Amniotic epithelial cell (primary cell): ENCODE measurements at regions not wholly inside any gene's neighbourhood (a gene's known extent, or its start where the extent isn't known, plus 50 kb on each side); places are given as distances from the start of the nearest gene placed in this dataset.
"Not testable (repeated sequence)": the region's sequence is repeated elsewhere in the genome, so short reads cannot be mapped to it uniquely, and the experiment has no call there.

ENCODE experiments used
- DNase-seq: peaks from one replicate; pipeline ENCODE4 v3.0.0-alpha.2; 2010; ENCODE audit warnings: low read depth

DNA sequence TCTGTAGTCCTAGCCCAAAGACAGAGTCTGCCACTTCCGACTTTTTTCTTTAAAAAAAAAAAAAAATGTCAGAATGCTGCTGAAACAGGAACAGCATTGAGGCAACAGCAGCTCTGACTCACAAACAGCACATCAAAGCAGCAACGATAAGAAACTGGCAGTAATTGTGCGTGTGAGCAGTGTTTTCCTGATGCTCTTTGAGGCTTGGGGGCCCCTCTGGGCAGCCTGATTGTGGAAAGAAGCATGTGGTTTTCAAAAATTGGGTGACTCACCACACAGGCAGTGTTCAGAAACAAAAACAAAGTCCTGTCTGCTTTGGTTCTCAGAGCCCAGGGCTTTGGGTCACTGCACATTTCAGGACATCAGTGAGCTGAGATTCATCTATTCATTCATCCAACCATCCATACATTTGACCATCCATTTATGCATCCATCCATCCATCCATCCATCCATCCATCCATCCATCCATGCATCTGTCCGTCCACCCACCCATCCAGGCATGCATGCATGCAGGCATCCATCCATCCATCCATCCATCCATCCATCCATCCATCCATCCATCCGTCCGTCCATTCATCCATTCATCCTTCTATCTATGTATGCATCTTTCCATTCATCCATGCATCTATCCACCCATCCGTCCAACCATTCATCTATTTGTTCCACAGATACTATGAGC lies 308.4 kb downstream of the RPLP1 start:
- peak; percentile 99 for DNase-seq

DNA sequence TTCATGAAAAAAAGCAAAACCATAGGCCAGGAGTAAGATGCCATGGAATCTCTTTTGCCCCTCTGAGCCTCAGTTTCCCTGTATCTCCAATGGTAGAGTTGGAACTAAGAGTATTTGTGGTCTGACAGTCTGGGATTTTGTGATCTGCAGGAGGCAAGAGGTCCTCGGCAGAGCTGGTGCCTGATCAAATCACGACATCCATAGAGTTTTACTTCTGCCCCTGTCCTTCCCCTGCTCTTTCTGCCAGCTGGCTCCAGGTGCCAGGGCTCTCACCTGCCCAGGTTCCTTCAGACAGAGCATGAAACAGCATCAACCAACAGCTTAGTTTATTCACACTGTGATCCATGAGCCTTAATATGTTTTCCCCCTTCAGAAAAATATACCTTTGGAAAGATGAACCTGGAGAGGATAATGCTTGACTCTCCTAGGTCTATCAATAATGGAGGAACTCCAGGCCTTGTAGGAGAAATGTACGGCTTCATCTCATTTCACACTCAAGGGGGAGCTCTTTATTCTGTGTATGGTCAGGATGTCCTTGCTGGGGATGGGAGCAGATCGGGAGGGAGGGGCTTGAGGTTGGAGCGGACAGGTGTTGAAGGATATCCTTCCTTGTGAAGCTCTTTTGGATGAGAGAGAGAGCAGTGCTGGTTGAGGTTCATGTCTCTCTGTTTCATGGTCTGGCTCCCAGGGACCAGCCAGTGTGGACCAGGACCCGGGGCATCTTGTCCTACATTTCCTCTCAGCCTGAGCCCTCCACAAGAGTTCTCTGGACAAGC lies 309.9 kb downstream of the RPLP1 start:
- DNase-seq: peak; percentile 48

DNA sequence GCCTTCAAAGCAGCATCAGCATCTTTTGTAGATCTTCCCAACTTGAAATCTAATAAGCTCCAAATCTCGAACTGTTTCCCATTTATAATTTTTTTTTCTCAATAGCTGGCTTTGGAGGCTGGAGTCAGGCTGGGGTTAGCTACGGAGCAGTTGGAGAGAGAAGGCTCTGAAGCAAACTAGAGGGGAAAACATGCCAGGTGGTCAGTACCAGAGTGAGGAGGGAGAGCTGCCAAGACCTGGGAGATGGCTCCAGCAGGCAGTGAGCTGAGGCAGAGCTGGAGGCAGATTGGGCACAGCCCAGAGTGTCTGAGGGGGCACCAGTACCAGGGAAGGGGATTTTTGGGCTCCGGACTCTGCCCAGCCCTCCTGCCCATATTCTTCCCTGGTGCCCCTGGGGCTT lies 311.2 kb downstream of the RPLP1 start:
- no peak for DNase-seq

DNA sequence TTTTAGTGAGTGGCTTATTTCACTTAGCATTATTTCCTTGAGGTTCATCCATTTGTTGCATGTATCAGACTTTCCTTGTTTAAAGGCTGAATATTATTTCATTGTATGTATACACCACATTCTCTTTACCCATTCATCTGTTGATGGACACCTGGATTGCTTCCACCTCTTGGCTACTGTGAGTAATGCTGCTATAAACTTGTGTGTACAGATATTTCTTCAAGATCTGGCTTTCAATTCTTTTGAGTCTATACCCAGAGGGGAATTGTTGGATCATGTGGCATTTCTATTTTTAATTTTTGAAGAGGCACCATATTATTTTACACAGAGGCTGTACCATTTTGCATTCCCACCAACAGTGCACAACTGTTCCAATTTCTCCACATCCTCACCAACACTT lies 313.5 kb downstream of the RPLP1 start:
- DNase-seq: no peak

DNA sequence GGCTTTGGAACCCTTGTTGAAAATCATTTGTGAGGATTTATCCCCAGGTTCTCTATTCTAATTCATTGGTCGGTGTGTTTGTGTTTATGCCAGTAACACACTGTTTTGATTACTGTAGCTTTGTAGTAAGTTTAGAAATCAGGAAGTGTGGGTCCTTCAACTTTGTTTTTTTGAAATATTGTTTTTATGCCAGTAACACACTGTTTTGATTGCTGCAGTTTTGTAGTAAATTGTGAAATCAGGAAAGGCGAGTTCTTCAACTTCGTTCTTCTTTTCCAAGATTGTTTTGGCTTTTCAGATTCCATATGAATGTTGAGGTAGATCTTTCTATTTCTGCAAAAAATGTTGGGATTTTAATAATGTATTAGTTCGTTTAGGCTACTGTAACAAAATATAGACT lies 314.6 kb downstream of the RPLP1 start:
- no peak for DNase-seq

DNA sequence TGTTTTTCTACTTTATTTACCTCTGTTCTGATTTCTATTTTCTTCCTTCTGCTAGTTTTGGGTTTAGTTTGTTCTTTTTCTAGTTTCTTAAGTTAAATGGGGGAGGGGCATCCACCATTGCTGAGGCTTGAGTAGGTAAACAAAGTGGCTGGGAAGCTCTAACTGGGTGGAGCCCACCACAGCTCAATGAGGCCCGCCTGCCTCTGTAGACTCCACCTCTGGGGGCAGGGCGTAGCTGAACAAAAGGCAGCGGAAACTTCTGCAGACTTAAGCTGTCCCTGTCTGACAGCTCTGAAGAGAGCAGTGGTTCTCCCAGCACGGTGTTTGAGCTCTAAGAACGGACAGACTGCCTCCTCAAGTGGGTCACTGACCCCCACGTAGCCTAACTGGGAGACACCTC lies 316.7 kb downstream of the RPLP1 start:
- not testable (repeated sequence) for DNase-seq

DNA sequence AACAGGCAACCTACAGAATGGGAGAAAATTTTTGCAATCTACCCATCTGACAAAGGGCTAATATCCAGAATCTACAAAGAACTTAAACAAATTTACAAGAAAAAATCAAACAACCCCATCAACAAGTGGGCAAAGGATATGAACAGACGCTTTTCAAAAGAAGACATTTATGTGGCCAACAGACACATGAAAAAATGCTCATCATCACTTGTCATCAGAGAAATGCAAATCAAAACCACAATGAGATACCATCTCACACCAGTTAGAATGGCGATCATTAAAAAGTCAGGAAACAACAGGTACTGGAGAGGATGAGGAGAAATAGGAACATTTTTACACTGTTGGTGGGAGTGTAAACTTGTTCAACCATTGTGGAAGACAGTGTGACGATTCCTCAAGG lies 321.6 kb downstream of the RPLP1 start:
- DNase-seq: not testable (repeated sequence)

DNA sequence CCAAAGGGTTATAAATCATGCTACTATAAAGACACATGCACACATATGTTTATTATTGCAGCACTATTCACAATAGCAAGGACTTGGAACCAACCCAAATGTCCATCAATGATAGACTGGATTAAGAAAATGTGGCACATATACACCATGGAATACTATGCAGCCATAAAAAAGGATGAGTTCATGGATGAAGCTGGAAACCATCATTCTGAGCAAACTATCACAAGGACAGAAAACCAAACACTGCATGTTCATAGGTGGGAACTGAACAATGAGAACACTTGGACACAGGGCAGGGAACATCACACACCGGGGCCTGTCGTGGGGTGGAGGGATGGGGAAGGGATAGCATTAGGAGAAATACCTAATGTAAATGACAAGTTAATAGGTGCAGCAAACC lies 322.1 kb downstream of the RPLP1 start:
- DNase-seq: not testable (repeated sequence)

DNA sequence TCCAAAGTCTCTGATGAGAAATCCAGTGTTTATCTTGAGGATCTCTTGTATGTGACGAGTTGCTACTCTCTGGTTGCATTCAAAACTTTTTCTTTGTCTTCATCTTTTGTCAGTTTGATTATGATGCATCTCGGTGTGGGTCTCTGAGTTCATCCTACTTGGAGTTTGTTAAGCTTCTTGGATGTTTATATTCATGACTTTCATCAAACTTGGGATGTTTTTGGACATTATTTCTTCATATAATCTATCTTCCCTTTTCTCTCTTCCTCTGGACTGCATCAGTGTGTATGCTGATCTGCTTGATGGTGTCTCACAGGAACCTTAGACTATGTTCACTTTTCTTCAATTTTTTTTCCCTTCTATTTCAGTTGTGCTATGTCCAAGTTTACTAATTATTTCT lies 320.4 kb downstream of the TLE3 start:
- no peak for DNase-seq

DNA sequence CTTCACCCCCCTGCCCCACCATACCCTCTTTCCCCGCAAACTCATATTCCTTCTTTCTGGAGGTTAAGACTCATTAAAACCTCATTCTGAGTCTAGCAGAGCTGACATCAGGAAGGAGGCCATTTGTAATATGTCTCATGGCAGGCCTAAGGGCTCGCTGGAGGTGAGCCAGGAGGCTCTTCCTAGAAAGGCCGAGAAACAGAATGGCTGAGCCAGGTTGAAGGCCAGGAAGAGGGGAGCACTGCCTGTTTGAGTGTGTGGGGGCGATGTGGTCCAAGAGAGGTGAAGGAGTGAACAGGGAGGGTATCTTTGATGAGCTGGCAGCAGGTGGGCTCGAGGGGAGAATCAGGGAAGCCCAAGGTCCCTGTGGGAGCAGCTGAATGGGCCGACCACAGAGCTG lies 317.3 kb downstream of the TLE3 start:
- peak; percentile 46 for DNase-seq

DNA sequence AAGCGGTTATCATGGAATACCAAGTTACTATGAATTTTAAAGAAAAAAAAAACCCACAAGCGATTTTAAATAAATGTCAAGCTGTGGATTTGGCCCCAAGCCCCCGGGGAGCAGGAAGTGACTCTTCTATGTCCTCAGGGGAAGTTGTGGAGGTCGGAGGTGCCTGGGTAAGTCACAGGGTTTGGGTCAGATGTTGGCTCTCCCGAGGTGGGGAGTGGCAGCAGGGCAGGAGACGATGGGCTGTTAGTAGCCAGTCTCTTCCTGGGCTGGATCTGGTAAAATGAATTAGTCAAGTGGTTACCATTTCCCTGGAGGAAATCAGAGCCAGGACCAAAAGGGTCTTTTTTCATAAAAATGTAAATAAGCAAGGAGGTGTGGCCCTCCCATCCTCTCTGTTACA lies 316.7 kb downstream of the TLE3 start:
- no peak for DNase-seq

DNA sequence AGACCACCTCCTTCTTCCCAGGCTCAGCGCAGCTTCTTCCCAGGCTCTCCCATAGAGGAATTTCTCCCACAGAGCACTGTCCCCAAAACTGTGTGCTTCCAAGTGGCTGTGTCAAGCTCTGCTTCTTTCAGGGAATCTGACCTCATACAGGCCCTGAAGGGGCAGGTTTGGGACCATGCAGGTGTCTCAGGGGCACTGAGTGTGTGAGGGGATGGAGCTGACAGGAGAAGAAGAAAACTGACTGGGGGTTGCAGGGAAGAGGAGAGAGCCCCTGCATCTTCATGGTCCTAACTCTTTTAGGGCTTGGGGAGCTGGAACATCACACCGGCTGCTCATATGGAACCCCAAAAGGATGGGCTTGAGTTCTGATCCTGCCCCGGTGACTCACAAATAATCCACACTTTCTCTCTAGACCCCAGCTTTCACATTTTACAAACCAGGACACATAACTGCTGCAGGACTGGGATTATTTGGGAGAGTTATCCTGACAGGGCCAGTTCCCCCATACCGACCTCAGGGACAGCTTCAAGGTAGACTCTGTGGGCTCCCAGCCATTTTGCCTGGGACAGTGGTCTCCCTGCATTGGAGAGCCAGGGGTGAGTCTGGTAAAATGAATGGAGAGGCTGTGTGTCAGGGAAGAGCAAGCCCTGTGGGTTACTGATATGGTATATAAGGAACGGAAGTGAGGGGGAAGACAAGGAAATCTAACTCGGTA lies 316.1 kb downstream of the TLE3 start:
- DNase-seq: no peak

DNA sequence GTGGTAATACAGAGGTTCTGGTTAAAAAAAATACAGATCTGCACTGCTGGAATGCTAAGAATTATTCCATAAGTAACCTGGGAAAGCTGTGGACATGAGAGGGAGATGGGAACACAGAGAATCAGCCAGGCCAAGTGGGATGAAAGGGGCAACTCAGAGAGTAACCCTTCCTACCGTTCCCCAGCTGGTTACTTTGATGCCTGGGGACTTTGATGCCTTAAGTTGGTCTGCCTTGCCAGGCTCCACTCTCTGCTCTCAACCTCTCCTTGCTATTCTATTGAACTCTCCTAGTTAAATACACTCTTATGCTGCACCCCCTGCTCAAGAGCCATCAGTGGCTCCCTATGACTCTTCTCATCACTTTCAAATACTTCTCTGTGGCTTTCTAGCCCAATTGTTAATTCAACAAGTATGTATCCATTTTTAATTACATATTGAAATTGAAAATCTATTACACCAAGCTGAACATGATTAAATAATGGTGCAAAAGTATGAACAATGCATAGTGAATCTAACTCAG lies 315.5 kb downstream of the TLE3 start:
- DNase-seq: no peak

DNA sequence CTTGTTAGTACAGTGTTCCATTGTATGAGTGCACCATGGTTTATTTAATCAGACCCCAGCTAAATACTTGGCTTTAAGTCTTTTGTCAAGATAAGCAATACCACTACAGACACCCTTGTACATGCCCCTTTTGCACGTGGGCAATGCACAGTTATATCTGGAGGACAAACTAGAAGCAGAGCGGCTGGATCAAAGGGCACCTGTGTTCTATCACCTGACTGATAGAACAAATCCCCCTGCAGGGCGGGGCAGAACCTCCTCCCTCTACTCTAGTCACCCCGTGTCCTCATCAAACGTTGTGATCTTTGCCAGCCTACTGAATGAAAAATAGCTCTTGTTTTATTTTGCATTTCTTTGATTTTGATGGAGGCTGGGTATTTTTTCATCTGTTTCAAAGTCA lies 314.9 kb downstream of the TLE3 start:
- DNase-seq: no peak

DNA sequence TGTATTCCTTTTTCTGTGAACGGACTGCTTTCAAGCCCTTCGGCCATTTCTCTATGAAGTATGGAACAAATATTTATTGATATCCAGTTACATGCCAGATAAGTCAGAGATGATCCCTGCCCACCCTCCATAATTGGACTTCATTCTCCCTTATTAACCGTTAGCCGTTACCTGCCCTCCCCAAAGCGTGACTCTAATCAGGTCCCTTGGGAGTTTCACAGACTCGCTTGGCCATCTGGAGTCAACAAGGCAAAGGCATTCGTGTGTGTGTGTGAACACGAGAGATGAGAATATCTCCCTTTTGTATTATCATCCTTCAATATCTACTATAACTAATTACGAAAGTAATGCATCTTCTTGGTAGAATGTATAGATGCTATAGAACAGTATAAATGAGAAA lies 314.5 kb downstream of the TLE3 start:
- DNase-seq: no peak

DNA sequence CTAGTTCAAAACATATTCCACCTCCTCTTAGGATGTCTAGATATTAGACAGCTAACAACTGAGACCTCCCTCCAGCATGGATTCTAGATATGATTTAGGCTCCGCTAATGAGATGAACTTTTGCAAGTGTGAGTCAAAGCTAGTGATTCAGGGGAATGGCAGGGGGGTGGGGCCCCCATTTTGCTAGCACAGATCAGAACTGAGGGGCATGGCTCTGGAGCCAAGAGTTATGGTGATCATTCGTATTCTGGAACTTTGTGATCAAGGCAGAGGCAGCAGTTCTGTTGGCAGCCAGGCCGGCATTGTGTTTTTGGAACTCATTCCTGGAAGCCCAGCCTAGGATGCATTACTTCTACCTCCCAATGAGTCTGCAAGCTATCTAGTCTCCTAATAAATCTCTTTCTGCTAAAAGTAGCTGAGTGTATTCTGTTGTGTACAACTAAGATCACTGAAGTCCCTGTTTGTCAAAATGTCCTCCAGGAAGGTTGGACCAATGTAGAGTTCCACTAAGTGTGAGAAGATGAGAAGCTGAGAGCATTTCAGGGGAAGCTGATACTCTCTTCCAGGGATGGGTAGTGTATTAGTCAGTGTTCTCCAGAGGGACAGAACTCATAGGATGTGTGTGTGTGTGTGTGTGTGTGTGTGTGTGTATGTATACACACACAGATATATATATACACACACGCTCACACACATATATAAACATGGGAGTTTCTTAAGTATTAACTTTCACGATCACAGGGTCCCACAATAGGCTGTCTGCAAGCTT lies 312.7 kb downstream of the TLE3 start:
- DNase-seq: peak; percentile 55

DNA sequence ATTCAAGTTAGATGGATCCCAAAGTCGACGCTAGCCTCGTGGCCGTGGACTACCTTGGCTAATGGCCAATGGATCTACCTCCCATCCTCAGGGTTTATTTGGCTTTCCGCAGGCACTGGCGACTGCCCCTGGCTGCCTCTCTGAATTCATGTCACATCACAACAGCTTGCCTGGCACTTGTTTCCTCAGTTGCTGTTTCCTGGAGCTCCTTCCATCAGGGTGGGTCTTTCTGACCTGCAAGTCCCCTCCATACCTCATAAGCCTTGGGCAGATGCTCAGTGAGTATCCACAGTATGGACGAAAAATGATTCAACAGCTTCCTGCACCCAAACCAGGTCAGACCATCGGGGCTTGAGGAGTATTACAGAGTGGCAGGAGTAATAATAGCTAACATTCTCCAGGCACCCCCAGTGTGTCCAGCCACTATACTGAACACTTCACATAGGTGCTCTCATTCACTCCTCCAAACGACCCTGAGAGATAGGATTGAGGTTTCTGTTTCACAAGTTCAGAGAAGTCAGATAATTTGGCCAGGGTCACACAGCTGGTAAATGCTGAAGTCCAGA lies 311.5 kb downstream of the TLE3 start:
- no peak for DNase-seq

DNA sequence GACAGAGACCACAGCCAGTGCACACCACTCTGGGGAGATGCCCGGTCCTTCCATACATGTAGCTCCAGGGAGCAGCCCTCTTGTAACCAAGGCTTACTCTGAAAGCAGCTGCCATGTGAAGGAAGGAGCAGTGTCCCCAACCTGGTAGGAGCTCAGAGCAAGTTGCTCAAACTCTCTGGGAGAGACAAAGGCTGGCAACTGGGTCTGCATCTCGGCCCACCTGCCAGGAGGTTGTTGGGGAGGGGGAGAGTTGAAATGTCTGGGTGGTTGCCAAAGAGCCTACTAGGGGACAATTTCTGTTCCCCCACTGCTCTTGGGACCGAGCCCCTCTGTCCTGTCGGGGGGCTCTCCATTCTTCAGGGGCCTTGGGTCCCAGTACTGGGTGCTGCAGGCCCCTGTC lies 309.9 kb downstream of the TLE3 start:
- DNase-seq: no peak

DNA sequence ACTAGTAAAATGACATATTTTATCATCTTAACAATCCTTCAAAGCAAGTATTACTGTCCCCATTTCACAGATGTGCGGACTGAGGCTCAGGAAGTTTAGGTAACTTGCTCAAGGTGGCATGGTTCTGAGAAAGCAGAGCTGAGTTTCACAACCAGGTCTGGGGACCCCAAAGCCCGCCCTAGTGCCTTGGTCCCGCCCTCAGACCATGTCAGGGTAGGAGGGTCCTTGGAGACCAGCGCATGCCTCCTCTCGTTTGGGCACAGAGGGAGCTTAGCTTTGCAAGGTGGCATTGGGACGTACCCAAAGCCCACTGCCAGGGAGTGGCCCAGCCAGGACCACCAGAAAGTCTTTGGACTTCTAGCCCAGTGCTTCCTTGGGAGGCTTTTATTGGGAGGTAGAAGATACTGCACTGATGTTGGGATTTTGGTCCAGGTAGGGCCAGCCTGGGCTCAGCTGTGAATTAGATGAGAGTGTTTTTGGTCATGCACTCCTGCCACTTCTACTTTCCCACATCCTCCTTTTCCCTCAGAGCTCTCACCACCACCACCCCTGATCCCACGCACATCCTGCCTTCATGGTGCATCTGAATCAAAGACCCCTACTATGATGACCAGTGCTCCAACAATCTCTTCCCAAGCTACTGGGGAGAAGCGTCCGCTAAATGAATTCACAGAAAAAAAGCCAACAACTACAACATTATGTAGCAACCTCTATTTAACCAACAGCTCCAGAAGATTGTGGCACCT lies 307.9 kb downstream of the TLE3 start:
- DNase-seq: no peak

DNA sequence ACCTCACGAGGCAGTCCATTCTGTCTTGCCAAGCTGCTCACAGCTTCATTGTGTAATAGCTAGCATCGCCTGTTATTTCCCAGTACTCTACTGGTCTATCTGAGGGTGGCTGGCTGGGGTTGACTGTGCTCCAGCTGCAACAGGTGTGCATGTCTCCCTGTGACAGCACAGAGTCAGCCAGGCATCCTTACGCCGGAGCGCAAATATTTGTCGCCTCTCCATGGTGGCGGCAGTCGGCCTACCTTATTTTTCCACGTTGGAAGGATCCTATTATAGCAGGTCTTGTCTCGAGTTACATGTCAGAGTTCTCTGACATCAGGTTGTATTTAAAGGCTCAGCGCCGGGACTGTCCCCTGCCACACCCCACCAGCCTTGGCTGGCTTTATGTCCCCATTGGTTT lies 307.1 kb downstream of the TLE3 start:
- no peak for DNase-seq

DNA sequence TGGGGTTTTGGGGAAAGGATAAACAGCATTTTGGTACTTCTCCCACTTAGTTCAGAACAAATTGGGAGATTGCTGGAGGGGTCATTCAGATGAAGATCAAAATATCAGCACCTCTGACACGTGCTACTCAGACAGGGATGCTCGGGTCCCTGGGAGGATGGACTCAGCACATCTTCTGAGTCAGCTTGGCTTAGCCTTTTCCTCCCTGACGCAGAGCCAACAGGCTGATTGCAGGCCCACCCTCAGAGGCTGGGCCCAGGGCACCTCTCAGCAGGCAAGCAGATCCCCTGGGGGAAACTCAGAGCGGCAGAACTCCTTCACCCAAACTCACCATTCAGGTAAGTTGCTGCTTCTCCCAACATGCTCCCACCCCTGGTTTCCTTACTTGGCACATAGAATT lies 304.9 kb downstream of the TLE3 start:
- DNase-seq: no peak
